Prostate gland (tissue), 2 donors: ENCODE measurements at regions not wholly inside any gene's neighbourhood (a gene's known extent, or its start where the extent isn't known, plus 50 kb on each side); places are given as distances from the start of the nearest gene placed in this dataset.

Experiments
- DNase-seq: peaks from one replicate; pipeline ENCODE4 v3.0.0-alpha.2; 2019; ENCODE audit warnings: low spot score
- H3K27ac ChIP-seq, 2 donors: fragments of 200-600 bp; sonication (generic); 2 replicates each; pipeline ENCODE4 v1.5.1; 2017 to 2019
- H3K27me3 ChIP-seq: fragments of 200-600 bp; sonication (generic); replicated peaks from 2 replicates; pipeline ENCODE4 v1.5.1; 2019; ENCODE audit not compliant: insufficient read depth
- H3K36me3 ChIP-seq, 2 donors: fragments of 200-600 bp; sonication (generic); 1 replicate in 1 of 2; 2 replicates in 1 of 2; pipeline versions ENCODE4 v1.5.1 to v1.8.1; 2017 to 2019
- H3K4me1 ChIP-seq: fragments of 200-600 bp; sonication (generic); replicated peaks from 2 replicates; pipeline ENCODE4 v1.5.1; 2019
- H3K4me3 ChIP-seq, 2 donors: fragments of 200-600 bp; sonication (generic); 2 replicates each; pipeline ENCODE4 v1.5.1; 2017 to 2019
- H3K9me3 ChIP-seq: fragments of 200-600 bp; sonication (generic); 2 replicates; pipeline ENCODE4 v1.5.1; 2017
- POLR2A ChIP-seq: fragments of 450-650 bp; IDR thresholded peaks from one replicate; pipeline ENCODE4 v1.6.1; 2016; ENCODE audit warnings: antibody characterized with exemption, mild to moderate bottlenecking
- POLR2AphosphoS5 ChIP-seq: sonication (generic); formaldehyde crosslinking; IDR thresholded peaks from one replicate; pipeline ENCODE4 v1.6.1; 2017; ENCODE audit warnings: antibody characterized with exemption
- WGBS: methylation state at CpG from one replicate; pipeline ENCODE4 v1.1.5; 2018; 5-methylcytosine and 5-hydroxymethylcytosine counted together
- intact Hi-C: fragments of 100-400 bp; cut with DNase I; formaldehyde crosslinking; loops from one replicate; pipeline ENCODE4 v1.14.2; 2022
- TF ChIP-seq, protein P1 (sequence below), 4 experiments: fragments of 200-600 bp in 2 of 4; fragments of 450-650 bp in 2 of 4; sonication (generic) in 2 of 4; IDR thresholded peaks; 1 replicate in 3 of 4; 2 replicates in 1 of 4; pipeline ENCODE4 v1.5.1; 2016 to 2019; ENCODE audit warnings: antibody characterized with exemption in 4 of 4, mild to moderate bottlenecking in 2 of 4, moderate library complexity in 2 of 4

DNA sequence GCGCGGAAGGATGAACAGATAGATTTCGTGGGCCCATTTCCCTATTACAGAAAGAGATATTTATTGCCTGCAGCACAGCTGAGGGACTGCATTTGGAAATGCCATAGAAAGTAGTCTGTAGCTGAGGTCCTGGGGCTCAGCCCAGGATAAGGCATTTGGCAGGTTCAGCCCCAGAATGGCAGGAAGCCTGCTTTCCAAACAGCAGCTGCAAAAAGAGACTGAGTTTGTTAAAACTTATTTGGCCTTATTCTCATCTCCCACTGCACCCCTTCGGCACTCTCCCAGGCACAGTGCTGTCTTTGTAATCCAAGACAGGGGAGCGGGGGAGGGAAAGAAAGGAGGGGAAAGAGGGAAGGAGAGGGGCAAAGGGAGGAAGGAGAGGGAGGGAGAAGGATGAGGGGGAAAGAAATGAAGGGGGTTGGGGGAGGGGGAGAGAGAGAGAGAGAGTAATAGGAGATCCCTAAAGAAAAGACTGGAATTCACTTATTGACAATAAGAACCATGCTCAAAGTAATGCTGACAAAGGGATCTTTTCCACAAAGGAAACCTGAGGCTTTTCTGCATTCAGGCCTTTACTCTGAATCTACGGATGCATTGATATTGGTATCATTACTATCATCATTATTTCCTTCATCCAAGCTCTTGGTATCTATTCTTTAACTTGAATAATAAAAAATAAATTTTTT lies 94.0 kb upstream of the LRRN1 start:
- WGBS = 25% methylated on average over 6 of the region's 6 CpGs
- Histone ChIP-seq H3K4me3 (no peak overlapping the region), H3K9me3 (no peaks in the 10 kb centered on the region), H3K36me3 (no peaks in the 10 kb centered on the region), H3K27ac (no peak overlapping the region), H3K4me1 (no peaks in the 10 kb centered on the region), H3K27me3 (no peaks in the 10 kb centered on the region)
- DNase-seq = no peak
- intact Hi-C loops = no loop called here
- TF ChIP-seq, protein P1, sequence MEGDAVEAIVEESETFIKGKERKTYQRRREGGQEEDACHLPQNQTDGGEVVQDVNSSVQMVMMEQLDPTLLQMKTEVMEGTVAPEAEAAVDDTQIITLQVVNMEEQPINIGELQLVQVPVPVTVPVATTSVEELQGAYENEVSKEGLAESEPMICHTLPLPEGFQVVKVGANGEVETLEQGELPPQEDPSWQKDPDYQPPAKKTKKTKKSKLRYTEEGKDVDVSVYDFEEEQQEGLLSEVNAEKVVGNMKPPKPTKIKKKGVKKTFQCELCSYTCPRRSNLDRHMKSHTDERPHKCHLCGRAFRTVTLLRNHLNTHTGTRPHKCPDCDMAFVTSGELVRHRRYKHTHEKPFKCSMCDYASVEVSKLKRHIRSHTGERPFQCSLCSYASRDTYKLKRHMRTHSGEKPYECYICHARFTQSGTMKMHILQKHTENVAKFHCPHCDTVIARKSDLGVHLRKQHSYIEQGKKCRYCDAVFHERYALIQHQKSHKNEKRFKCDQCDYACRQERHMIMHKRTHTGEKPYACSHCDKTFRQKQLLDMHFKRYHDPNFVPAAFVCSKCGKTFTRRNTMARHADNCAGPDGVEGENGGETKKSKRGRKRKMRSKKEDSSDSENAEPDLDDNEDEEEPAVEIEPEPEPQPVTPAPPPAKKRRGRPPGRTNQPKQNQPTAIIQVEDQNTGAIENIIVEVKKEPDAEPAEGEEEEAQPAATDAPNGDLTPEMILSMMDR (IDR thresholded peaks at IDR 0.05) = no peak
- no peak for TF ChIP-seq POLR2A

DNA sequence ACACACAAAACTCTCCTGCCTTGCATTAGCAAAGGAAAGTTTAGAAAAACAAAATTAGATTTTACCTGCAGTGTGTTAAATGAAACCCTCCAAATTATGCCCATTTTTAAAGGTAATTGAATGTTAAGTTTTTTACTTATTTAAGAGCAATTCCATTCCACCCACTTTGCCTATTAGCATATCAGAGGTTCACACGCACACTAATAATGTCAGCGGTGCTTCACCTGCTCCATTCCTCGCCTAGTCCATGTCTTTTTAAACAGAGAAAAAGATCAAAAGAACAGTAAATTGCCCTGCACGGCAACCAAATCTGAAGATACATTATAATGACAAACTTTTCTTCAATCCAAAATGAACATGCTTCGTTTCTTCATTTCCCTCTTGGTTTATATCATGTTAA lies 97.3 kb upstream of the LRRN1 start:
- 88% methylated on average over 5 of the region's 5 CpGs for WGBS
- Histone ChIP-seq H3K4me3 (no peak overlapping the region), H3K9me3 (no peaks in the 10 kb centered on the region), H3K4me1 (no peaks in the 10 kb centered on the region), H3K36me3 (no peaks in the 10 kb centered on the region), H3K27me3 (no peaks in the 10 kb centered on the region), H3K27ac (no peak overlapping the region)
- intact Hi-C loops = no loop called here
- DNase-seq = no peak
- TF ChIP-seq, protein P1 (IDR thresholded peaks at IDR 0.05) = no peak
- TF ChIP-seq POLR2AphosphoS5 (no peak), POLR2A (no peak)

DNA sequence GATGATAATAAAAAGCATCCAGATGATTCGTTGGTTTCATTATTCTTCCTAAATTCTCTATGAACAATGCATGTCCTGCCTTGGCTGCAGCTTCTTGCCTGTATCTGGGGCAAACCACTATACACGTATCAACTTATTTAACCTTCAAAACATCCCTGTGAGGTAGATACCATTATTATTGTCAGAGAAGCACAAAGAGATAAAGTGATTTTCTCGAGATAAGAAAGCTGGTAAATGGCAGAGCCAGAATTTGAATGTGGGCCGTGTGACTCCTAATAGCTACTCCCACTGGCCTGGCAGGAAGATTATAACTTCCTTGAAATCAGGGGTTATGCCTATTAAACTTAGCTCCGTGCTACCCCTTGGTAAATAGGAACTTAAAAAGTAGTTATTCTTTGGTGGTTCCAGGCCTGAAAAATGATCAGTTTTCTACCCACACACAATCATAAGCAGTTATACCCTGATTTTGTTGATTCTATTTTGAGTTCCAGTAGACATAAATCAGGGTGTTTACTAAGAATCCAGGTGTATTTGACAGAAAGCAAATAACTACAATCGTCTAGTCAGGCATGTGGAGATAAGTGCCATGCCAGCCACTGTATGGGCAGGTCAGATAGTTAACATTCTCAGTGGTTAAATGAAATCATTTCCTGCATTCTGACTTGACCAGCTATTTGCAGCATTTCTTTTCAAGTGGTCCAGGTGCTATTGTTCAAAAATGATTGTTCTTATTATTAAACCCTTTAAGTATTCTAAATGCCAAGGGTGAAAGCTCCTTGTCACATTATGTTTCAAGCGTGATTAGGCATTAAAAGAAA lies 99.2 kb upstream of the LRRN1 start:
- TF ChIP-seq, protein P1 (IDR thresholded peaks at IDR 0.05) = no peak
- TF ChIP-seq POLR2A (no peak), POLR2AphosphoS5 (no peak)
- WGBS = 54% methylated on average over 7 of the region's 7 CpGs
- intact Hi-C loops = no loop called here

DNA sequence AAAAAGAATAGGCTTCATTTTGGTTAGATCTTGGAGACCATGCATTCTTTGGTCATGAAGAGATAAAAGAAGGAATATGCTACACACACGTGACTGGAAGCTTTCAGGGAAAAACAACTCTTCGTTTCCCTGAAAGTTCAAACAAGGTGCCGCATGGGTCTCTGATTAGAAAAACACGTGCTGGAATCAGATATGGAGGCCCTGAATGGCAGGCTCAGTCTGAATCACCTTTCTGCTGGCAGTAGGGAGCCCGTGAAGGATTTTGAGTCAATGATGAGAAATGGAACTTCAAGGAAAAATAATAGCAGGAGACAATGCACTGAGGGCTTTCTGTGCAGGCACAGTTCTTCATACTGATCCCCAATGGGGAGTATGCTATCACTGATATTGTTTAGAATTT lies 99.8 kb upstream of the LRRN1 start:
- no peak overlapping the region for H3K4me3 ChIP-seq
- TF ChIP-seq POLR2AphosphoS5 (no peak), POLR2A (no peak)
- TF ChIP-seq, protein P1 (IDR thresholded peaks at IDR 0.05) = no peak
- DNase-seq = no peak
- H3K4me1 ChIP-seq = no peaks in the 10 kb centered on the region
- intact Hi-C loops = no loop called here
- no peak overlapping the region for H3K27ac ChIP-seq
- no peaks in the 10 kb centered on the region for H3K27me3 ChIP-seq
- H3K36me3 ChIP-seq = no peaks in the 10 kb centered on the region
- no peaks in the 10 kb centered on the region for H3K9me3 ChIP-seq
- WGBS = 91% methylated on average over 5 of the region's 5 CpGs

More for the DNA sequence above, 99.2 kb upstream of the LRRN1 start:
- no peak for DNase-seq
- Histone ChIP-seq H3K27me3 (no peaks in the 10 kb centered on the region), H3K27ac (no peak overlapping the region), H3K4me1 (no peaks in the 10 kb centered on the region), H3K9me3 (no peaks in the 10 kb centered on the region), H3K36me3 (no peaks in the 10 kb centered on the region), H3K4me3 (no peak overlapping the region)
